GM23248 (cell line): ENCODE measurements at regions not wholly inside any gene's neighbourhood (a gene's known extent, or its start where the extent isn't known, plus 50 kb on each side); places are given as distances from the start of the nearest gene placed in this dataset.

ENCODE experiments used
- DNase-seq: peaks from one replicate; pipeline ENCODE4 v3.0.0-alpha.2; 2015
- H2AFZ ChIP-seq: fragments of 200-600 bp; sonication (generic); 2 replicates; pipeline ENCODE4 v1.6.1; 2016; ENCODE audit warnings: antibody characterized with exemption
- H3F3A ChIP-seq: fragments of 200-600 bp; sonication (generic); 2 replicates; pipeline ENCODE4 v1.6.1; 2016; ENCODE audit warnings: mild to moderate bottlenecking, antibody characterized with exemption, mixed run types; ENCODE audit not compliant: insufficient read depth
- H3K27ac ChIP-seq: fragments of 200-600 bp; sonication (generic); 2 replicates; pipeline ENCODE4 v1.5.1; 2016; ENCODE audit warnings: mild to moderate bottlenecking
- H3K27me3 ChIP-seq: fragments of 200-600 bp; sonication (generic); replicated peaks from 2 replicates; pipeline ENCODE4 v1.6.1; 2016; ENCODE audit warnings: mild to moderate bottlenecking; ENCODE audit not compliant: insufficient read depth
- H3K36me3 ChIP-seq: fragments of 200-600 bp; sonication (generic); 2 replicates; pipeline ENCODE4 v1.6.1; 2016; ENCODE audit warnings: low read depth, mild to moderate bottlenecking
- H3K4me1 ChIP-seq: fragments of 200-600 bp; sonication (generic); 2 replicates; pipeline ENCODE4 v1.6.1; 2016; ENCODE audit warnings: mild to moderate bottlenecking; ENCODE audit not compliant: insufficient read depth
- H3K4me2 ChIP-seq: fragments of 200-600 bp; sonication (generic); one replicate; pipeline ENCODE4 v1.6.1; 2016; ENCODE audit warnings: mild to moderate bottlenecking; ENCODE audit not compliant: unreplicated experiment
- H3K4me3 ChIP-seq: fragments of 200-600 bp; sonication (generic); 2 replicates; pipeline ENCODE4 v1.5.1; 2016; ENCODE audit warnings: mild to moderate bottlenecking
- H3K79me2 ChIP-seq: fragments of 200-600 bp; sonication (generic); 2 replicates; pipeline ENCODE4 v1.6.1; 2016; ENCODE audit warnings: mild to moderate bottlenecking; ENCODE audit not compliant: insufficient read depth
- H3K9ac ChIP-seq: fragments of 200-600 bp; sonication (generic); 2 replicates; pipeline ENCODE4 v1.6.1; 2016; ENCODE audit warnings: mild to moderate bottlenecking
- H3K9me2 ChIP-seq: fragments of 200-600 bp; sonication (generic); 2 replicates; pipeline ENCODE4 v1.6.1; 2016; ENCODE audit warnings: mixed run types, mild to moderate bottlenecking, moderate library complexity; ENCODE audit not compliant: insufficient read depth
- H3K9me3 ChIP-seq: fragments of 200-600 bp; sonication (generic); one replicate; pipeline ENCODE4 v1.6.1; 2017; ENCODE audit warnings: low read depth
- H4K20me1 ChIP-seq: fragments of 200-600 bp; sonication (generic); 2 replicates; pipeline ENCODE4 v1.6.0; 2016; ENCODE audit not compliant: insufficient read depth
- EZH2 ChIP-seq: fragments of 200-600 bp; sonication (generic); IDR thresholded peaks from 2 replicates; pipeline ENCODE4 v1.6.1; 2018; ENCODE audit warnings: antibody characterized with exemption, mild to moderate bottlenecking; ENCODE audit not compliant: insufficient read depth, poor library complexity, severe bottlenecking
- EZH2phosphoT487 ChIP-seq: fragments of 200-600 bp; sonication (generic); IDR thresholded peaks from 2 replicates; pipeline ENCODE4 v1.6.1; 2018; ENCODE audit warnings: antibody characterized with exemption, moderate library complexity, mild to moderate bottlenecking, low read depth; ENCODE audit not compliant: insufficient read depth
- WGBS, 2 experiments: methylation state at CpG; one replicate each; pipeline ENCODE4 v1.1.6; 2015 to 2017; ENCODE audit warnings: low lambda C conversion rate in 2 of 2, low coverage in 1 of 2; ENCODE audit errors: missing lambda C conversion rate in 2 of 2; 5-methylcytosine and 5-hydroxymethylcytosine counted together
- in situ Hi-C: fragments of 300-500 bp; cut with MboI; formaldehyde crosslinking; loops from 2 replicates; pipeline ENCODE4 v1.15.0; 2020

DNA sequence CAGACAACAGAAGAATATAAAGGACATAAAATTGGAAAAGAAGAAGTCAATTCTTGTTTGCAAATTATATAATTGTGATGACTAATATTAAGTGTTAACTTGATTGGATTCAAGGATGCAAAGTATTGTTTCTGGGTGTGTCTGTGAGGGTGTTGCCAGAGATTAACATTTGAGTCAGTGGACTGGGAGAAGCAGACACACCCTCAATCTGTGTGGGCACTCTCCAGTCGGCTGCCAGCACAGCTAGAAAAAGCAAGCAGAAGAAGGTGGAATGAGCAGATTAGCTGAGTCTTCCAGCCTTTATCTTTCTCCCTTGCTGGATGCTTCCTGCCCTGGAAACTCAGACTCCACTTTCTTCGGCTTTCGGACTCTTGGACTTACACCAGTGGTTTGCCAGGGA lies 51.7 kb downstream of the UBE2NL start:
- in situ Hi-C loops = no loop called here

DNA sequence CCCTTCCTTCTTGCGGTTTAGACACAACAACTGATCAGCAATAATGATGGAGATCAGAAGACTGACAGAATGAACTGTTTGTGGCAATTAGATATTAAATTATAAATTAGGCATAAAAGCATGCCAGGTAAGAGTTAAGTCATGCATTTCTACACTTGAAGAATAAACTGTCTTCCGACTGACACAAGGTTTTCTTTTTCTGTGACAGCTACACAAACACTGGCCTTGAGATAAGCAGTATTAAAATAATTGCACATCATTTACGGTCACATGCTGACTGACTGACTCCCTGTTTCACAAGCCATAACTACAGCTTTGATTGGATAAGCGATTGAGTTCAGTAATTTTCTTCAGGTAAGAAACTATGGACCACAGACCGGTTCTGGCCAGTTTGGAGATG lies 56.2 kb downstream of the UBE2NL start:
- no peaks in the 10 kb centered on the region for H4K20me1 ChIP-seq
- H3K4me3 ChIP-seq = no peak overlapping the region
- H3K27me3 ChIP-seq = no peaks in the 10 kb centered on the region
- in situ Hi-C loops = no loop called here
- H3K9me3 ChIP-seq = no peaks in the 10 kb centered on the region
- no peak overlapping the region for H3K27ac ChIP-seq
- H3K9me2 ChIP-seq = no peaks in the 10 kb centered on the region
- no peaks in the 10 kb centered on the region for H3K4me1 ChIP-seq
- TF ChIP-seq EZH2 (no peak), EZH2phosphoT487 (no peak)
- no peak overlapping the region for H3K9ac ChIP-seq
- H3F3A ChIP-seq = no peaks in the 10 kb centered on the region
- H2AFZ ChIP-seq = no peak overlapping the region
- DNase-seq = no peak
- no peak overlapping the region for H3K4me2 ChIP-seq
- H3K79me2 ChIP-seq = no peaks in the 10 kb centered on the region
- H3K36me3 ChIP-seq = no peaks in the 10 kb centered on the region
- 32 to 35% methylated on average over 5 of the region's 5 CpGs for WGBS, 2 experiments

More for the DNA sequence above, 51.7 kb downstream of the UBE2NL start:
- no peaks in the 10 kb centered on the region for H3F3A ChIP-seq
- H3K79me2 ChIP-seq = no peaks in the 10 kb centered on the region
- H3K9me3 ChIP-seq = no peaks in the 10 kb centered on the region
- no peaks in the 10 kb centered on the region for H3K27me3 ChIP-seq
- TF ChIP-seq EZH2 (no peak), EZH2phosphoT487 (no peak)
- H3K36me3 ChIP-seq = no peaks in the 10 kb centered on the region
- H2AFZ ChIP-seq = no peak overlapping the region
- WGBS, 2 experiments = 33 to 40% methylated on average over 1 to 3 of the region's 3 CpGs
- H3K4me3 ChIP-seq = no peak overlapping the region
- no peaks in the 10 kb centered on the region for H3K4me1 ChIP-seq
- H3K9me2 ChIP-seq = no peaks in the 10 kb centered on the region
- DNase-seq = no peak
- no peak overlapping the region for H3K27ac ChIP-seq
- no peak overlapping the region for H3K4me2 ChIP-seq
- H3K9ac ChIP-seq = no peak overlapping the region
- H4K20me1 ChIP-seq = no peaks in the 10 kb centered on the region

DNA sequence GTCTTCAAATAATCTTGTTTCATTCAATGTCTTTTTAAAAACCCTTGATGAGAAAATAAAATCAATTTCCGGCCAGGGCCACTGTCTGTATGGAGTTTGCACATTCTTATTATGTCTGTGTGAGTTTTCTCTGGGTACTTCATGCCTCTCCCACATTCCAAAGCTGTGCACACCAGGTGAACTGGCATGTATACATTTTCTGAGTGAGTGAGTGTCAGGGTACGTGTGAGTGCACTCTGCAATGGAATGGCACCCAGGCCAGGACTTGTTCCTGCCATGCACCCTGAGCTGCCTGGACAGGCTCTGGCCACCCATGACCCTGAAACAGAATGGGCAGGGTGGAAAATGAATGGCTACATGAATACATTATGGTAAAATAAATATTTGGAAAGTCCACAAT lies 61.3 kb downstream of the UBE2NL start:
- Histone ChIP-seq H3F3A (no peaks in the 10 kb centered on the region), H3K36me3 (no peaks in the 10 kb centered on the region), H3K79me2 (no peaks in the 10 kb centered on the region), H3K9me3 (no peaks in the 10 kb centered on the region), H3K9ac (no peak overlapping the region), H4K20me1 (no peaks in the 10 kb centered on the region), H3K4me1 (no peaks in the 10 kb centered on the region), H3K4me3 (no peak overlapping the region), H3K9me2 (no peaks in the 10 kb centered on the region), H3K27ac (no peak overlapping the region), H3K27me3 (no peaks in the 10 kb centered on the region), H3K4me2 (no peak overlapping the region), H2AFZ (no peak overlapping the region)
- no peak for DNase-seq
- TF ChIP-seq EZH2phosphoT487 (no peak), EZH2 (no peak)
- in situ Hi-C loops = no loop called here
- 20 to 33% methylated on average over 1 to 2 of the region's 2 CpGs for WGBS, 2 experiments

DNA sequence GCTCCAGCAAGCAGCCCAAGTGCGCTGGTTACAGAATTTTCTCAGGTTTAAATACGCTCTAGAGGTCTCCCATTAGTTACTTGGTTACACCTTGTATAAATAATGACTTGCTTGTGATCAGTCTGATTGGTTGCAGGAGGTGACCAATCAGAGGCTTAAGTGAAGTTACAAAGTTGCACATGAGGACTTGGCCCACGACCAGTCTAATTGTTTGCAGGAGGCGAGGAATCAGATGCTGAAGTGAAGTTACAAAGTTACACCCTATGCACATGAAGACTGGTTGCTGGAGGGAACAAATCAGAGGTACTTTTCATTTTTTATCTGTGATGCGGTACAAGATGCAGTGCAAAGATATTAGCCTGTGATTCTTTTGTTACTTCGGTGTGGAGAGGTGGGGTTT lies 80.7 kb downstream of the UBE2NL start:
- no peaks in the 10 kb centered on the region for H4K20me1 ChIP-seq
- in situ Hi-C loops = no loop called here
- 16% methylated on average over 6 of the region's 6 CpGs for WGBS, 2 experiments

DNA sequence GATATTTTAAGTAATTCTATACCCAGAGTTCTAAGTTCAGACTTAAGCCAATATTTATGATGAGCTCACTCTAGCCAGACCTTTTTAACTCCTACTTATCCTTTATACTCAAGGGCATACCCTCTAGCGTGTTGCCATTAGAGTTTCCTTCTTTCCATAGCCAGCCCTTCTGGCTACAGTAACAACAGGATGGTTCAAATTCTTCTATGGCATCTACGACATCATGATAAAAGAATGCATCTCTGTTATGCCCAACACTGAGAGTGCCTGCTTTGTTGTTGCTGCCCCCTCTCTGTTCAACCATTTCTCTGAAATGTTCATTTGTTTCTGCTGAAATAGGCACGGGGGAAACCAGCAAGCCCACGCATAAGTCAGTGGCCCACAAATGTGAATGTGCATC lies 104.5 kb downstream of the UBE2NL start:
- Histone ChIP-seq H2AFZ (no peak overlapping the region), H3K9ac (no peak overlapping the region), H3K9me3 (no peaks in the 10 kb centered on the region), H3K36me3 (no peaks in the 10 kb centered on the region), H3K4me3 (no peak overlapping the region), H3F3A (no peaks in the 10 kb centered on the region), H3K9me2 (no peaks in the 10 kb centered on the region), H3K79me2 (no peaks in the 10 kb centered on the region), H3K27me3 (no peaks in the 10 kb centered on the region), H3K27ac (no peak overlapping the region), H4K20me1 (no peaks in the 10 kb centered on the region), H3K4me2 (no peak overlapping the region), H3K4me1 (no peaks in the 10 kb centered on the region)
- TF ChIP-seq EZH2phosphoT487 (no peak), EZH2 (no peak)
- no peak for DNase-seq
- 8 to 14% methylated on average over 4 of the region's 4 CpGs for WGBS, 2 experiments
- in situ Hi-C loops = no loop called here

More for the DNA sequence above, 80.7 kb downstream of the UBE2NL start:
- DNase-seq = no peak
- no peaks in the 10 kb centered on the region for H3K27me3 ChIP-seq
- no peaks in the 10 kb centered on the region for H3K9me2 ChIP-seq
- H3K4me1 ChIP-seq = no peaks in the 10 kb centered on the region
- H3K4me3 ChIP-seq = no peak overlapping the region
- H3K9me3 ChIP-seq = no peaks in the 10 kb centered on the region
- no peak overlapping the region for H3K9ac ChIP-seq
- TF ChIP-seq EZH2phosphoT487 = no peak
- TF ChIP-seq EZH2 = no peak
- no peaks in the 10 kb centered on the region for H3K36me3 ChIP-seq
- no peaks in the 10 kb centered on the region for H3K79me2 ChIP-seq
- no peaks in the 10 kb centered on the region for H3F3A ChIP-seq
- H2AFZ ChIP-seq = no peak overlapping the region
- no peak overlapping the region for H3K4me2 ChIP-seq
- no peak overlapping the region for H3K27ac ChIP-seq
